ENCODE measurements at regions not wholly inside any gene's neighbourhood (a gene's known extent, or its start where the extent isn't known, plus 50 kb on each side); places are given as distances from the start of the nearest gene placed in this dataset.
"Not testable (repeated sequence)": the region's sequence is repeated elsewhere in the genome, so short reads cannot be mapped to it uniquely, and the experiment has no call there.

GRCh38 chr10:30702860-30703259 is 73.3 kb upstream of the LYZL2 start:
- H3K36me3 ChIP-seq: no peaks in the 10 kb centered on the region
- H3K27ac ChIP-seq: no peak overlapping the region
- TF ChIP-seq CTCF (IDR thresholded peaks at IDR 0.05) (no peak), POLR2A (IDR thresholded peaks at IDR 0.05) (no peak)
- peaks cover 0 to 9% (median 0%) of the 10 kb centered on the region in 3 donors for H3K4me1 ChIP-seq
- H3K9me3 ChIP-seq: no peaks in the 10 kb centered on the region
- no peak overlapping the region for H3K4me3 ChIP-seq
- intact Hi-C loops (cut with DNase I): no loop called here
- DNase-seq: no peak
- WGBS, 2 donors: 50 to 60% methylated on average over 5 of the region's 5 CpGs
- H3K27me3 ChIP-seq: peaks cover 0 to 5% (median 0%) of the 10 kb centered on the region in 4 donors

- Histone ChIP-seq H3K27ac (peak overlapping the region in 3 of 4 donors; percentile 30 to 70 (median 62)), H3K36me3 (no peaks in the 10 kb centered on the region), H3K27me3 (peaks cover 0 to 5% (median 0%) of the 10 kb centered on the region in 4 donors), H3K4me1 (peaks cover 0 to 9% (median 0%) of the 10 kb centered on the region in 3 donors), H3K9me3 (no peaks in the 10 kb centered on the region), H3K4me3 (peak overlapping the region in 1 of 4 donors; percentile 40)
- peak; percentile 10 for DNase-seq
- intact Hi-C loops (cut with DNase I): no loop called here
- 39 to 55% methylated on average over 12 to 13 of the region's 13 CpGs for WGBS, 2 donors
- TF ChIP-seq POLR2A (IDR thresholded peaks at IDR 0.05) (peak in 1 of 4 donors; percentile 31), CTCF (IDR thresholded peaks at IDR 0.05) (no peak)
Observed at GRCh38 chr10:30701451-30702173, 72.1 kb upstream of the LYZL2 start.

- intact Hi-C loops (cut with DNase I): no loop called here
- Histone ChIP-seq H3K36me3 (no peaks in the 10 kb centered on the region), H3K9me3 (no peaks in the 10 kb centered on the region), H3K4me3 (no peak overlapping the region), H3K4me1 (peaks cover 0 to 20% (median 0%) of the 10 kb centered on the region in 3 donors), H3K27ac (no peak overlapping the region), H3K27me3 (peaks cover 0 to 5% (median 0%) of the 10 kb centered on the region in 4 donors)
- WGBS, 2 donors: 66 to 89% methylated on average over 3 of the region's 3 CpGs
- TF ChIP-seq CTCF (IDR thresholded peaks at IDR 0.05) (no peak), POLR2A (IDR thresholded peaks at IDR 0.05) (no peak)
- no peak for DNase-seq
Observed at GRCh38 chr10:30697806-30698205, 68.3 kb upstream of the LYZL2 start.

GRCh38 chr10:30697221-30697620 is 67.7 kb upstream of the LYZL2 start:
- H3K4me3 ChIP-seq; H3K9me3 ChIP-seq; DNase-seq; H3K27ac ChIP-seq; intact Hi-C loops (cut with DNase I); H3K36me3 ChIP-seq; H3K27me3 ChIP-seq: not testable (repeated sequence)
- WGBS, 2 donors: 62 to 70% methylated on average over 11 to 14 of the region's 17 CpGs
- peaks cover 0 to 20% (median 0%) of the 10 kb centered on the region in 3 donors for H3K4me1 ChIP-seq

GRCh38 chr10:30696416-30697185 is 67.0 kb upstream of the LYZL2 start:
- H3K27ac ChIP-seq: peak overlapping the region; percentile 38 to 63 (median 50)
- not testable (repeated sequence) for DNase-seq

More at GRCh38 chr10:30696416-30697185, 67.0 kb upstream of the LYZL2 start:
- peak in 2 of 6 experiments; percentile 8 to 30 for TF ChIP-seq CTCF (IDR thresholded peaks at IDR 0.05)
- H3K4me3 ChIP-seq; H3K9me3 ChIP-seq; H3K36me3 ChIP-seq; H3K27me3 ChIP-seq; intact Hi-C loops (cut with DNase I): not testable (repeated sequence)
- 60 to 84% methylated on average over 3 to 9 of the region's 10 CpGs for WGBS, 2 donors
- peaks cover 0 to 13% (median 0%) of the 10 kb centered on the region in 3 donors for H3K4me1 ChIP-seq
